Stimulated activated naive CD8-positive, alpha-beta T cell treated with anti-CD3 and anti-CD28 coated beads, Interleukin-15, Interleukin-2, amounts not matched to agents 100 ng/mL and 50 ng/mL, for 24 hours (primary cell): ENCODE measurements at regions not wholly inside any gene's neighbourhood (a gene's known extent, or its start where the extent isn't known, plus 50 kb on each side); places are given as distances from the start of the nearest gene placed in this dataset.

Experiments used
- H3K27ac Mint-ChIP-seq: one replicate; pipeline ENCODE4 v1.8.0; 2021; ENCODE audit warnings: mild to moderate bottlenecking, mixed read lengths
- H3K27me3 Mint-ChIP-seq: one replicate; pipeline ENCODE4 v1.8.0; 2021; ENCODE audit warnings: mixed read lengths
- H3K36me3 Mint-ChIP-seq: one replicate; pipeline ENCODE4 v1.8.0; 2021; ENCODE audit warnings: low read depth, mixed read lengths
- H3K4me1 Mint-ChIP-seq: one replicate; pipeline ENCODE4 v1.8.0; 2021; ENCODE audit warnings: low read depth, mixed read lengths
- H3K4me3 Mint-ChIP-seq: one replicate; pipeline ENCODE4 v1.8.0; 2021; ENCODE audit warnings: mild to moderate bottlenecking, mixed read lengths
- H3K9me3 Mint-ChIP-seq: one replicate; pipeline ENCODE4 v1.8.0; 2021; ENCODE audit warnings: mixed read lengths

DNA sequence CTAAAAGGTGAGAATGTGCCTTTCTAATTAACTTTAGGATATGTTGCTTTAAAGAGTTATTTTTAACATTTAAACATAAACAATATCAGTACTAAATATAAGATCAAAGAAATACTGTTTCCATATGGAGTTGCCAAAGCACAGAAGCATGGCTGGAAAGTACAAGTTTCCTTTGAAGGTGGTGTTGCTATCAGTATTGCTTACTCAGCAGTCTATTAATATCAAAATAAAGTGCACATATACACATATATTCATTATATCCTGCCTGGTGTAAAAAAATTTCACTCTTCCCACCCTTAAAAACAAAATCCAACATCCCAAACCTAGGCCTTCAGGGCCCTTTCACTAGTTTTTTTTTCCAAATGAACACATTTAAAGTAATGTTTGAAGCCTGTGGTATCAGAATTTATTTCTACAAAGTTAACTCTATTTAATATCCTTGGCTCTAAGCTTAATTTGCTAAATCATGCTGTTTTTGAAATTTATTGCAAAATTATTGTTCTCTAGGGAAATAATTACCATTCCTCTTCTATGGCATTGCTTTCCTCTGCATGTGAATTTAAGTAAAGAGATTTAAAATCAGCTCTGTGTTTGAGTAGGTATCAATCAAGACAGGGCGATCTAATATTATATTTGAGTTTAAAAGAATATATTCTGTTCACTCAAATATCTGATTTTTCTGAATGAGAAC is 192.7 kb upstream of the MEIS1 start:
- Mint-ChIP-seq H3K4me1 (no peaks in the 10 kb centered on the region), H3K27ac (no peak overlapping the region), H3K27me3 (no peaks in the 10 kb centered on the region), H3K36me3 (no peaks in the 10 kb centered on the region), H3K9me3 (no peaks in the 10 kb centered on the region), H3K4me3 (no peak overlapping the region)

DNA sequence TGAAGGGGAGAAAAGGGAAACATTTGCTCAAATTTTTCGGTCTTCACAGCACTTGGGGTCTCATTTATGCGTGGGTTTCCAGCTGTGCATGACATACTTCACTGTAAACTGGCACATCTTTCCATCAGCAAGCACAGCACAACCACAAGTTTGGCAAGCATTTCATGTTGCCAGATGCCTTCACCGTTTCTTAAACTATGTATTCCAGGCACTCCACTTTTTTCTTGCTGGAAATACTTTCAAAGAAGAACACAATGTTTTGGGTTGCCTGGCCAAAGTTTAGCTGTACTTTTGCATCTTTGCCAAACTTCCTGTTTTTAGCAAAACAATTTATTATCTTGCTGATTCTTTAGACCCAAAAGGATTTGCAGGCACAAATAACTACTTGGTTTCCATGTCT is 194.6 kb upstream of the MEIS1 start:
- no peak overlapping the region for H3K27ac Mint-ChIP-seq
- no peaks in the 10 kb centered on the region for H3K36me3 Mint-ChIP-seq
- no peak overlapping the region for H3K4me3 Mint-ChIP-seq

DNA sequence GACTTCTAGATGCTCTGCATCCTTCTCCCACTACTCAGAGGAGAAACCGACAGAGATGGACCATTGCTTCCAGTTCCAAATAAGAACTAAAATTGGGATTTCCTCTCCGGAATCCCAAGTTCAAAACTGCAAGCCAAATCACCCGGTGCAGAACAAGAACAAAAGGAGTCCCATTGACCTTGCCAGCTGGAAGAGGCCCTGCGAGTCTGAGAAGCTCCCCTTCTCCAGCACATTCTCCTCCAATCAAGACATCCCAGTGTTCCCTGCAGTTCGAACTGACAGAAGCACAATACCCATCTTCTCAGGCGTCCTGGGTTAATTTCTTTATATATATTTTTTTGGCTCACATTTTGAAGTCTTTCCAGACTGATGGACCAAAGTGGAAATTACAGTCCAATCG is 195.3 kb upstream of the MEIS1 start:
- no peak overlapping the region for H3K4me3 Mint-ChIP-seq
- no peaks in the 10 kb centered on the region for H3K4me1 Mint-ChIP-seq
- no peaks in the 10 kb centered on the region for H3K9me3 Mint-ChIP-seq
- no peaks in the 10 kb centered on the region for H3K36me3 Mint-ChIP-seq
- no peaks in the 10 kb centered on the region for H3K27me3 Mint-ChIP-seq
- no peak overlapping the region for H3K27ac Mint-ChIP-seq

More for the DNA sequence above, 194.6 kb upstream of the MEIS1 start:
- no peaks in the 10 kb centered on the region for H3K9me3 Mint-ChIP-seq
- no peaks in the 10 kb centered on the region for H3K27me3 Mint-ChIP-seq
- no peaks in the 10 kb centered on the region for H3K4me1 Mint-ChIP-seq

DNA sequence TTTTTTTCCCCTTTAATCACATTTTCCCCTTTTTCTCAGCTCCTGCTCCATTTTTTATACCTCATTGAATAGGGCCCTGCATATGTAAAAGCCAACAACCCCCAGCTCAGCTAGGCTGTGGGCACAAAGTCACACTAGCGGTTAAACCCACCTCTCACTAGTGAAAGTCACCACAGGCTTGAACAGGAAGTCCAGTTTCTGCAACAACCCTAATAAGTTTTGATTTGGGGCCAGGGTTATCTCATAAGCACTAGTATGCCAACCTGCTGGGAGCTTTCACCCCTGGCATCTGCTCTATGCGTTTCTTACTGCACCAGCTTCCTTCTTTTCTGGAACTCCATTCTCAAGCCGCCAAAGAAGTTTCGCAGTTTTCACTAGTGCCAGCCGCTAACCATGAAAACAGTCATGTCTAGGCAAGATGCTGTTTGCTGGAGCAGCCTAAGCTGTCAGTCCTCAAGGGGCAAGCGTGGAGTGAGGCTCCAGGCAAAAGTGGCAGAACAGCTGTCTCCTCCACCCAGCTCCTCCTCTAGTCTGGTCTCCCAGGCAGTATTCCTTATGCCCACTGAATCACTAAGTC is 197.0 kb upstream of the MEIS1 start:
- Mint-ChIP-seq H3K9me3 (no peaks in the 10 kb centered on the region), H3K4me1 (no peaks in the 10 kb centered on the region), H3K36me3 (no peaks in the 10 kb centered on the region), H3K27me3 (no peaks in the 10 kb centered on the region), H3K4me3 (no peak overlapping the region), H3K27ac (no peak overlapping the region)

DNA sequence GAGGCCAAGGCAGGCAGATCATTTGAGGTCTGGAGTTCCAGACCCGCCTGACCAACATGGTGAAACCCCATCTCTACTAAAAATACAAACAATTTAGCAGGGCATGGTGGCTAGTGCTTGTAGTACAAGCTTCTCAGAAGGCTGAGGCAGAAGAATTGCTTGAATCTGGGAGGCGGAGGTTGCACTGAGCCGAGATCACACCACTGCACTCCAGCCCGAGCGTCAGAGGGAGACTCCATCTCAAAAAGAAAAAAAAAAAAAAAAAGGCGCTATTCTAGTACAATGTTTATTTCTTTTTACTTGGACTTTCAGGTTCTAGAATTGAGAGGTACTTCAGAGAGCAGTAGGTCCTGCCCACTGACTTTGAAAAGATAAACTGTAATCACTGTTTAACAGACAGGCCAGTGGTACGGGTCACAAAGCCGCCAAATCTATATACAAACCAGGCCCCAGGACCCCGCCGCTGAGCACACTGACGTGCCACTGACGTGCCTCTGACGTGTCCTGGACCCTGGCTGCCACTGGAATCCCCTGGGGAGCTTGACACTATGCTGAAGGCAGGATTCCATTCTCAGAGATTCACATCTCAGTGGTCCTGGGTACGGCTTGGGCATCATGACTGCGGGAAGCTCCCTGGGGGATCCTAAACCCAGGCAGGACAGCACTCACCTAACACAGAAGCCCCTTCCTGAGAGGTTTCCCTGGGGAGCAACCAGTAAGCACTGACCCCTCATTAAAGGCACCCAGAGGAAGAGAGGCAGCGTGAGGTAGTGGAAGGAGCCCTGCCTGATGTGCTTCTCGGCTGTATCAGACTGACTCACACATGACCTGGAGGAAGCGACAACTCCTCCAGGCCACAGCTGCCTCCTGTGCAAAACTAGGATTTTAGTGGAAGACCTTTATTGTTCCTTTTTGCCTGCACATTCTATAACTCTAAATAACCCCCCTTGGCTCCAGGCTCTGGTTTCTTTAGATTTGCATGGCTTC is 197.8 kb upstream of the MEIS1 start:
- Mint-ChIP-seq H3K4me1 (no peaks in the 10 kb centered on the region), H3K27ac (no peak overlapping the region), H3K9me3 (no peaks in the 10 kb centered on the region), H3K36me3 (no peaks in the 10 kb centered on the region), H3K27me3 (no peaks in the 10 kb centered on the region), H3K4me3 (no peak overlapping the region)

DNA sequence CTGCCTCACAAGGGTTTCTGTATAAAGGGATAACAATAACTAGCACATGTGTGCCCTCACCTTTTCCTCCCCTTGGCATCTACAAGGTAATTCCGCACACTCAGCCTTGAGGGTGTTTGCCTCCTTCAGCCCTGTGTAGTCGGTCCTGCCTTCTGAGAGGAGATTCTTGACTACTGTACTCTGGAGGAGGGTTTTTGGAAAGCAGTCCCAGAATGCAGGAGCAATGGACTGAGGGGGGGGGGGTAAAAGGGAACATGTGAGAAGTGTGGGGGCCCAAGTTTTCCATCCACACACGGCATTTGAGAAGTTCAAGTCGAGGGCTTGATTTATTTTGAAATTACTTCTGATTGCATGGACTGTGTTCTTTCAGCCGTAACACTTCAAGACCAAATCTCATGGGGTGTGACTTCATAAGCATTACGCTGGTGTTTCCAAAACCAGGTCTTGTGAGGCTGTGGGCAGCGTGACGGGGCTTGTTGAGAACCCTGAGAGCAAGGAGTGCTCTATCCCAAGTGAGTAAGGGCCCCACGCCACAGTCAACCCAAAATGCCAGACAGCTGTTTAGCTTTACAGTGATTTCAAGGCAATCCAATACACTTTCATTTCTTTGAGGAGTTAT is 198.7 kb upstream of the MEIS1 start:
- no peaks in the 10 kb centered on the region for H3K9me3 Mint-ChIP-seq

DNA sequence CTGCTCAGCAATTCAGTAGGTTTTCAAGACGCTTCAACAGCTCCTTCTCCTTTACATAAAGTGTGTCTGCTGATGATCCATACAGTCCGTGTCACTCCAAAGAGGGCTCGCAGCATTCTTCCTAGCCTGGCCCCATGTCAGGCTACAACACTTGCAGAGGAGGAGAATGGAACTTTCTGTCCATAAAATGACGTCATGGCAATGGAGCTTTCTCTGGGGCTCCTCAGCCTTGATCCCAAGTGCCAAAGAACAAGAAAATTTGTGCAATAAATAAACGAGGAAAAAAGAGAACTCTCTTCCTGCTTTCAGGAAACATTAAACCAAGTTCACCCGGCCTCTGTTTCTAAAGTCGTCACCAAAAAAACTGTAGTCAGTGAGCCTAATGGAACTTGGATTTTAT is 199.5 kb upstream of the MEIS1 start:
- Mint-ChIP-seq H3K27ac (no peak overlapping the region), H3K4me3 (no peak overlapping the region), H3K4me1 (no peaks in the 10 kb centered on the region), H3K36me3 (no peaks in the 10 kb centered on the region), H3K9me3 (no peaks in the 10 kb centered on the region), H3K27me3 (no peaks in the 10 kb centered on the region)

More for the DNA sequence above, 198.7 kb upstream of the MEIS1 start:
- Mint-ChIP-seq H3K36me3 (no peaks in the 10 kb centered on the region), H3K27ac (no peak overlapping the region), H3K27me3 (no peaks in the 10 kb centered on the region), H3K4me1 (no peaks in the 10 kb centered on the region), H3K4me3 (no peak overlapping the region)

DNA sequence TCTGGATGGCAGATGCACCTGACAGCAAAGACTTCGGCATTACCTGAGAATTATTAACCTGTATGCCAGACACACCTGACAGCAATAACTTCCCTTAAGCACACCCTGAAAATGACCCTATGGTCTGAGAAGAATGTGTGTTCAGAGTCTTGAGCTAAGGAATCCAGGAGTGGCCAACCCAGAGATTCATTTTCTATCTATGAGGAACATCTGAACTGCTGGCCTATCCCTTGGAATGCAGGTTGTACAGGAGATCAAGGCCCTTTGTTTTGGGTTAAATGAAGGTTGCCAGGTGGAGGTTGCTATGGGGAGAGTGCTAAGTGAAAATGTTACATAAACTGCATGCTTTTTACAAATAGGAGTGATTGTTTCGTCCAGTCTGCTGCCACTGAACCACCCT is 200.9 kb upstream of the MEIS1 start:
- Mint-ChIP-seq H3K27ac (no peak overlapping the region), H3K4me1 (no peaks in the 10 kb centered on the region), H3K27me3 (peaks cover 4% of the 10 kb centered on the region), H3K36me3 (no peaks in the 10 kb centered on the region), H3K9me3 (no peaks in the 10 kb centered on the region), H3K4me3 (no peak overlapping the region)

DNA sequence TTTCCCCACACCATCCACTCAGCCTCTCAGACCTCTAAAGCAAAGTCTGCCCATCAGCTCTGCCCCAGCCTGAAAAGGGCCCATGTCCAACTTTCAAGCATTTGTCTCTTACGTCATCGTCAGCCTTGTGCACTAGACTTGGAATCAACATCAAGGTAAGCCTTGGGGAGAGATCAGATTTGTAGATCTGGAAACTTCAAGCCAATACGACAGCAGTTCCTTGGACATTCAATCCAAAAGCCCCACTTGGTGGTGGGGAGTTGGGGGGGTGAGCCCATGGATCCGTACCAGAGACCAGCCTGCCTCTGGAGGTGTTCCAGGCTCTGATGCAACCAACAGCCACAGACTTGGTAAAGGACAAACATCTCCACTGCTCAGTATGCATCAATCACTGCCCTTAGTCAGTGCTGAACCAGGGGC is 206.8 kb upstream of the MEIS1 start:
- Mint-ChIP-seq H3K4me1 (no peaks in the 10 kb centered on the region), H3K9me3 (peaks cover 3% of the 10 kb centered on the region), H3K4me3 (no peak overlapping the region), H3K27ac (no peak overlapping the region), H3K27me3 (peaks cover 4% of the 10 kb centered on the region), H3K36me3 (no peaks in the 10 kb centered on the region)

DNA sequence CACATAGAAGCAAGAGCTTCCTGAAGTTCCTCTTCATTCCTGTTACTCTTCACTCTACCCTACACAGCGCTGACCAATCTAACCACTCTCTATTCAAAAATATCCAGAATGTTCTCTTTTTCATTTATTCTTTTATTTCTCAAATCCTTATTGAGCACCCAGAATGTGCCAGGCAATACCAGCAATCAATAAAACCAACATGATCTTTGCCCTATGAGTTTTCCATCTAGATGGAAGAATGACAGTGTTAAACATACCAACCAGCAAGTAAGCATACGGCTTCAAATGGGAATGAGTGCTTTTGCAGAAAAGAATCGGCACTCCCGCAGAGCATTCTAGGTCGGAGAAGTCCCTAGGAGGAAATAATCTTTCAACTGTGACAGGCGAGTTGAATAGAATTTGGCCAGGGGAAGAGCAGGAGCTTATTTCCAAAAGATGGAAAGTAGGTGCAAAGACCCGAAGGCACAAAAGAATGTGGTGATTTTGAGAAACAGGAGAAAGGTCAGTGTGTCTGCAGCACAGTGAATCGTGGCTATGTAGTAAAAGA is 217.8 kb upstream of the MEIS1 start:
- Mint-ChIP-seq H3K9me3 (peaks cover 7% of the 10 kb centered on the region), H3K4me1 (no peaks in the 10 kb centered on the region), H3K36me3 (no peaks in the 10 kb centered on the region), H3K4me3 (no peak overlapping the region), H3K27me3 (no peaks in the 10 kb centered on the region), H3K27ac (no peak overlapping the region)

DNA sequence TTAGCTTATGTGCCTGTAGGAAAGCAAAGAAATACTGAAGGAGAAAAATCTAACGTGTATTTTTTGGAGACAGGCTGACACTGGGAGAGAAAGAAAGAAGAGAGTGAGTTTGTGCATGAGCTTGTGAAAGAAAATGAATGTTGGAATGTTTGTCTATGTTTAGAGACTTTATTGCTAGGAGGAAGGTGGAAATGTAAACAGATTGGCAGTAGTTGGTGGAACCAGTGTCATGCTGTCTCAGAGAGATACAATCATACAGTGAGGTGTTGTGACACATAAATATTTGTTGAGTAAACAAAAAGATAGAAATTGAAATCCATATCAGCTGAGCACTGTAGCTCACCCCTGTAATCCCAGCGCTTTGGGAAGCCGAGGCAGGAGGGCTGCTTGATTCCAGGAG is 222.2 kb upstream of the MEIS1 start:
- Mint-ChIP-seq H3K27ac (no peak overlapping the region), H3K9me3 (peaks cover 7% of the 10 kb centered on the region), H3K4me1 (no peaks in the 10 kb centered on the region), H3K4me3 (no peak overlapping the region), H3K27me3 (no peaks in the 10 kb centered on the region), H3K36me3 (no peaks in the 10 kb centered on the region)

DNA sequence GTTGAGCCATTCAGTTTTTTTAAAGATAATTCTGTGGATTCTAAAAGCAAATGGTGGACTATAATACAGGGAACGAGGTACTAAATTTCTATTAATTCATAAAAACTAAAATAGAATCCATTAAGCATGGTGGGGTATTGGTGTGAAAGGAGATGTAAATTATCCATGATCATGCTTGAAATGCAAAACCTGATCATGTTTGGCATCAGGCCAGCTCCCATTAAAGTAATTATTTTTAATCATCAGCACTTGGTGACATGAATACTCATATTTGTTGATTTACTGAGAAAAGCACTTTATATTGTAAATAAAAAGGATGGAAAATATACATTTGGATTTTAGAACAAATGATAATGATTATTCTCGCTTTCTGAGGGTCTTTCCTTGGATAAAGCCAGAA is 232.3 kb upstream of the MEIS1 start:
- Mint-ChIP-seq H3K27ac (no peak overlapping the region), H3K27me3 (no peaks in the 10 kb centered on the region), H3K4me1 (no peaks in the 10 kb centered on the region), H3K36me3 (no peaks in the 10 kb centered on the region), H3K4me3 (no peak overlapping the region), H3K9me3 (peaks cover 10% of the 10 kb centered on the region)

DNA sequence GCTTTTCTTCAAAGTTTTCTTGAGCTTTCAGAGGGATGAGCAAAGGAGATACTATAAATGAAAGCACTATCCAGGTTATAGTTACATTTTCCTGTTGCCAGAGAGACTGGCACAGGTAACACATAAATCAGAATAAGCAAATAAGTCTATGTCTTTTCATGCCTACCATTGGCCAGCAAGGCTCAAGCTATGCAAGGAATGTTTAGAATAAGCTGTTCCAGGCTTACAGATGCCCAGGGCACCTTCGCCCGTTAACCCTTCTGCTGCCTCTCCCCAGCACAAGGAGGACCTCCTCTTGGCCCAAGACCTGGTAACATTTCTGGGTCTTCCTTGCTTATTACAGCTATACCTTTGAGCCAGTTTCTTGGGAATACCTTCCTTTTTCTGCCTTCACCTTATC is 233.7 kb upstream of the MEIS1 start:
- Mint-ChIP-seq H3K36me3 (no peaks in the 10 kb centered on the region), H3K4me1 (no peaks in the 10 kb centered on the region), H3K27me3 (no peaks in the 10 kb centered on the region), H3K27ac (no peak overlapping the region), H3K9me3 (peaks cover 13% of the 10 kb centered on the region), H3K4me3 (no peak overlapping the region)

DNA sequence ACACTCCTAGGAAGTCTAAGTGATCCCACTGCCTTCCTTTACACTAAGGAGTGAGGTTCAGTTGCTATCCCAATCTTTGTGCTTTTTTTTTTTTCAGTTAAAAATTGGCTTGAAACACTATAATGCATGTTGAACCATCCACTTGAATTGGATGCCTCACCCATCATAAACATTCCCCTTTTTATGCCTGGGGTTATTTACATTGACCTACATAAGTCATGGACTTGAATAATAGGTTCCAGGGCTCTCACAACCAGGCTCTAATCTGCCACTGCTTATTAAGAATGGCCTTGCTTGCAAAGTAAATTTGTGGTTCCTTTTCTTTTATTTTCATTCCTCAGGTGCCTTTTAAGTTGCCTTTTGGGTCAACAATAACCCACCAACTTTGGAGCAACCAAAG is 236.1 kb upstream of the MEIS1 start:
- H3K27me3 Mint-ChIP-seq: no peaks in the 10 kb centered on the region
- H3K9me3 Mint-ChIP-seq: peaks cover 9% of the 10 kb centered on the region
- H3K4me1 Mint-ChIP-seq: no peaks in the 10 kb centered on the region
- no peak overlapping the region for H3K27ac Mint-ChIP-seq
- no peaks in the 10 kb centered on the region for H3K36me3 Mint-ChIP-seq
- no peak overlapping the region for H3K4me3 Mint-ChIP-seq

DNA sequence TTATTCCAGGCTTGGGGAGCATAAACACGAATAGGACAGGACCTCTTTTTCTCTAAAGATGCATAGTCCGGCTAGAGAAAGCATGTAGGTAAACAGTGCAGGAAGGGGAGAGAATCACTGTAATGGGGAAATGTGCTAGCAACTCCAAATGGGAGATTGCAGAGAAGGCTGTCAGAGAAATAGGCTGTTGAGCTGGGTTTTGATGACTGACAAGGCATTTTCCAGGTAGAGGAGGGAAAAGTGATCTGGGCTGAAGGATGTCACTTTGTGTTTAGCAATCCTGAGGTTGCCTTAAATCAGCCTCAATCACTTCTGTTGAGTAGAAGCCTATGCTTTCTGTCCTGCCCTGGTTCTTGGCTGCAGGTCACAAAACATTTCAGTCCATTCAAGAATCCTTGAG is 242.0 kb upstream of the MEIS1 start:
- Mint-ChIP-seq H3K9me3 (peaks cover 7% of the 10 kb centered on the region), H3K27ac (no peak overlapping the region), H3K4me3 (no peak overlapping the region), H3K27me3 (no peaks in the 10 kb centered on the region), H3K4me1 (no peaks in the 10 kb centered on the region), H3K36me3 (no peaks in the 10 kb centered on the region)
